NCI-H187 treated with DMSO at 0.1 percent for 48 hours (cell line): ENCODE measurements at regions not wholly inside any gene's neighbourhood (a gene's known extent, or its start where the extent isn't known, plus 50 kb on each side); places are given as distances from the start of the nearest gene placed in this dataset.
"Not testable (repeated sequence)": the region's sequence is repeated elsewhere in the genome, so short reads cannot be mapped to it uniquely, and the experiment has no call there.

Source experiments
- DNase-seq: peaks from one replicate; lab custom pipeline; 2025; lab: John Stamatoyannopoulos, UW

GRCh38 chr1:81542196-81542595 lies 258.5 kb upstream of the ADGRL2 start:
- DNase-seq, result no peak

- DNase-seq, result no peak
Observed at GRCh38 chr1:81540216-81540615, 260.5 kb upstream of the ADGRL2 start.

- DNase-seq, result no peak
Observed at GRCh38 chr1:81529014-81529413, 271.7 kb upstream of the ADGRL2 start.

GRCh38 chr1:81525085-81525484 lies 275.6 kb upstream of the ADGRL2 start:
- DNase-seq, result no peak

- no peak for DNase-seq
Observed at GRCh38 chr1:81519987-81520386, 280.7 kb upstream of the ADGRL2 start.

- DNase-seq, result no peak
Observed at GRCh38 chr1:81517987-81518386, 282.7 kb upstream of the ADGRL2 start.

GRCh38 chr1:81513796-81514354 lies 286.9 kb upstream of the ADGRL2 start:
- DNase-seq, result no peak

GRCh38 chr1:81512252-81513003 lies 288.3 kb upstream of the ADGRL2 start:
- no peak for DNase-seq

GRCh38 chr1:81511281-81511680 lies 289.5 kb upstream of the ADGRL2 start:
- DNase-seq, result no peak

- DNase-seq, result no peak
Observed at GRCh38 chr1:81510701-81511100, 290.0 kb upstream of the ADGRL2 start.

GRCh38 chr1:81509594-81509993 lies 291.1 kb upstream of the ADGRL2 start:
- no peak for DNase-seq

- no peak for DNase-seq
Observed at GRCh38 chr1:81506699-81507098, 294.0 kb upstream of the ADGRL2 start.

- no peak for DNase-seq
Observed at GRCh38 chr1:81505831-81506230, 294.9 kb upstream of the ADGRL2 start.

GRCh38 chr1:81504820-81505219 lies 295.9 kb upstream of the ADGRL2 start:
- DNase-seq, result not testable (repeated sequence)

GRCh38 chr1:81502705-81503104 lies 298.0 kb upstream of the ADGRL2 start:
- not testable (repeated sequence) for DNase-seq

GRCh38 chr1:81501485-81501884 lies 299.2 kb upstream of the ADGRL2 start:
- not testable (repeated sequence) for DNase-seq

GRCh38 chr1:81499487-81499886 lies 301.2 kb upstream of the ADGRL2 start:
- DNase-seq, result no peak

- peak; percentile 86 for DNase-seq
Observed at GRCh38 chr1:81498471-81499462, 302.0 kb upstream of the ADGRL2 start.

GRCh38 chr1:81496349-81496748 lies 304.4 kb upstream of the ADGRL2 start:
- DNase-seq, result no peak

GRCh38 chr1:81493102-81493869 lies 307.4 kb upstream of the ADGRL2 start:
- DNase-seq, result no peak

- no peak for DNase-seq
Observed at GRCh38 chr1:81492628-81493027, 308.1 kb upstream of the ADGRL2 start.

GRCh38 chr1:81490614-81491013 lies 310.1 kb upstream of the ADGRL2 start:
- no peak for DNase-seq
